ENCODE measurements at regions not wholly inside any gene's neighbourhood (a gene's known extent, or its start where the extent isn't known, plus 50 kb on each side); places are given as distances from the start of the nearest gene placed in this dataset.

DNA sequence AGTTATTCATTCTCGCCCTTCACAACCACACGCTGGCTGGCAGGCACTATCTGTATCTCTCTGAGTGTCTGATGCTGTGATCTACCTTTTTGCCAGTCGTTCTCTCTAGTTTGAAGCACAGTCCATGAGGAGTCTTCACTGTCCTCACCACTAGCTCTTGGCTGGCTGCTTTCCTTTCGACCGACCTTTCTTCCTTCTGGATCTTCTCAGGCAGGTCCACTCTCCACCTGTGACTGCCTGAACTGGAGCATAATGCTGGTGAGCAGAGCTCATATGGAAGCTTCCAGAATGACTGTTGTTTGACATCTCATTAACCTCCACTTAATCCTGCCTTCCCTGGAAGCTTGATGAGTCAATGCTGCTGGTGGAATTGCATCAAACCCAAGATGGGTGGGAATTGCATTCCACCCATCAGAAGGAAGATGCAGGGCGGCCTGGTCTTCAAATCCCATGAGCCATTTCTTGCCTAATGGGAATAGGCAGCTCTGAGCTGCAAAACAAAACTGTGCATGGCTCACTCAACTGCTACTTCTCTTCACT lies 283.5 kb upstream of the HDAC4 start:
- DNase-seq: no peak

DNA sequence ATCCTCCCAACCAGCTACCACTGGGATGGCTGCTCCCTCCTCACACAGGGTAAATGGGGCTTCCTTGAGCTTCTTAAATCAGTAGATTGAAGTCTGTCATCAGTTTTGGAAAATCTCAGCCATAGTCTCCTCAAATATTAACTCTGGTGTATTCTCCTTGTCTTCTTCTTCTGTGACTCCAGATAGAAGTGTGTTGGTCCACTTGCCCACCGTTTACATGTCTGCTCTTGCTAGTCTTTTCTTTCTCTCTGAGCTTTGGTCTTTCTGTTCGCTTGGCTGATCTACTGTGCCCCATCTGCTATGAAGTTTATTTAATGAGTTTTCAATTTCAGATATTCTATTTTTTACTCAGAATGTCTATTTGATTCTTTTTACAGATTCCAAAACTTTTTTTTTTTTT lies 281.7 kb upstream of the HDAC4 start:
- DNase-seq: no peak

DNA sequence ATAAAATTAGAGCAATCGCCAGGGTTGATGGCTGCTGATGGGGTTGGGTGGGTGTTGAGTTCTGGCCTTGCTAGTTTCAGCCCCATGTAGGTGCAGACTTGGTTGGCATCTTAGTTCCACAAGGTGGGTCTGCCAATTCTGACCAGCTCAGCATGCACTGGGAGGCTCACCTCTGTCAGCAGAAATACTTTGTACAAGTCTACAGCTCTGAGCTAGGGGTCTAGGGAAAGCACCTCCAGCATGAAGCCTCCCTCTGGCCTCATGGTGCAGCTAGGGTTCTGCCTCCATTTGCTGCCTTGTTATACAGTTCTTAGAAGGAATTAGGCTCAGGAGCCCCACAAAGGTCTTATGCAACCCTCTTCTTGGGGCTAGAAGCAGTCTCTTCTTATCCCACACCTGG lies 278.9 kb upstream of the HDAC4 start:
- DNase-seq: no peak

DNA sequence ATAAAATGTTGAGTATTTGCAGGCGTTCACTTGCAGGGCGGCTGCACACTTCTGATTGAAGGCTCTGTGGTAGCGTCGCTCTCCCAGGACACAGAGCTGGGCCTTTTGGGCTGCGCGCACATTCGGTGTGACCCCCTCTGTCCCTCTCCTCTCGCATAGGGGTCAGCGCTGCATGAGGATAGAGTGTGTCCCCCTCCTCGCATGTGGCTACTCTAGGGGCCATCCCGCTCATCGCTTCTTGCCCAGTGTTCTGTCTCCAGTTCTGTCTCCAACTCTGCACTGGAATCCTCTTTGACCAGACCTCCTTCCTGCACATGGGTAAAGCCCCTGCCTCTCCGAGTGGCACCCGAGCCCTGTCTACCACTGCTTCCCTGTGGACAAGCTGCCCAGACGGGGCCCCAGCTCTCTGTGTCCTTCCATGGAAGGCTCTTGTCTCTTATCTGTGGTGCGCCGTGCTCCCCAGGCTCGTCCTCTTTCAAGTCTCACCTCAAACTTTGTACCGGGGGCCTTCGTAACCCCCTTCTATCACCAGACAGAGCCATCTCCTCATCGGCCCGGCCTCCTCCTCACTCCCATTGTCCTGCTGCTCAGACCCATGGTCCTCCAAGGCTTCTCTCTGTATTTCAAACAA lies 278.0 kb upstream of the HDAC4 start:
- no peak for DNase-seq

DNA sequence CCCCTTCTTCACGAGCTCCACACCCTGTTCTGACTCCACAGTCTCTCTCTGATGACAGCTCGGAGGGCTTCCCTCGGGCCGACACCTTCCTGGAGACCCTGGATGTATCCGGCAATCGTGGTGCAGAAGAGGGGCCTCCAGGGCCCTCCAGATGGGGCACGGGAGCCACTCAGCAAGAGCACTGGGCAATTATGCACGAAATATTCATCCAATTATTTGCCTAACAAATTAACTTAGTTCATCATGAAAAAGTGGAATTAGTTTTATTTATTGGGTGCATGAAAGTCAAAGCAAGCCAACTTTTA lies 277.3 kb upstream of the HDAC4 start:
- no peak for DNase-seq

DNA sequence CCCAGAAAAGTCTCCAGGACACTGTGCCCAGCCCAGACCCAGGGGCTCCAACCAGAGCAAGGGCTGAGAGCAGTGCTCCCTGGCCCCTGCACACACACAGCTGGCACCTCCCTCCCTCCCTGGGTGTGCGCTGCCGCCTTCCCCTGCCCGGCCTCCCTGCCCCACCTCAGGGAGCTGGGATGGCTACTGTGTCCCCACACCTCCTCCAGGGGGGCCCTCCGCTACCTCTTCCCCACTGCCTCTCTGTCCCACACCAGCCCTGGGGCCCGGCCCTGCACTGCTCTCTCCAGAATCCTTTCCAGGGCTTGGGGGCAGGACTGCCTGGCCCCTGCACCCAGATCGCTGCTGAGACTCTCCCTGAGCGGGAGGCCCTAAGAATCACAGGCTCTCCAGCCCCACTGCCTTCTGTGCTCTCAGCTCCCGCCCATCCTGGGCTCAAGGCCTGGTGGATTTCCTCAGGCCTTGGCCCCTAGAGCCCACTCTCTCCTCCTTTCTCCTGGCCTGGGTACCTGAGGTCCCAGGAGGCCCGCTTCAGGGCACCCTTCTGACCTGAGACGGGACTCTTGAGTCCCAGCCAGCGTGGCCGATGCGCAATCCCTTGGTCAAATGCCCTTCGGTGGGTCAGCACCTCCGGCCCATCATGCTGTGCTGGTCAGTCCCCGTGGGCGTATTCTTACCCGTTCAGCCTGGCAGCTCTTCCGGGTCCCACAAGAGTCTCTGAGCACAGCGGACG lies 276.8 kb upstream of the HDAC4 start:
- no peak for DNase-seq

DNA sequence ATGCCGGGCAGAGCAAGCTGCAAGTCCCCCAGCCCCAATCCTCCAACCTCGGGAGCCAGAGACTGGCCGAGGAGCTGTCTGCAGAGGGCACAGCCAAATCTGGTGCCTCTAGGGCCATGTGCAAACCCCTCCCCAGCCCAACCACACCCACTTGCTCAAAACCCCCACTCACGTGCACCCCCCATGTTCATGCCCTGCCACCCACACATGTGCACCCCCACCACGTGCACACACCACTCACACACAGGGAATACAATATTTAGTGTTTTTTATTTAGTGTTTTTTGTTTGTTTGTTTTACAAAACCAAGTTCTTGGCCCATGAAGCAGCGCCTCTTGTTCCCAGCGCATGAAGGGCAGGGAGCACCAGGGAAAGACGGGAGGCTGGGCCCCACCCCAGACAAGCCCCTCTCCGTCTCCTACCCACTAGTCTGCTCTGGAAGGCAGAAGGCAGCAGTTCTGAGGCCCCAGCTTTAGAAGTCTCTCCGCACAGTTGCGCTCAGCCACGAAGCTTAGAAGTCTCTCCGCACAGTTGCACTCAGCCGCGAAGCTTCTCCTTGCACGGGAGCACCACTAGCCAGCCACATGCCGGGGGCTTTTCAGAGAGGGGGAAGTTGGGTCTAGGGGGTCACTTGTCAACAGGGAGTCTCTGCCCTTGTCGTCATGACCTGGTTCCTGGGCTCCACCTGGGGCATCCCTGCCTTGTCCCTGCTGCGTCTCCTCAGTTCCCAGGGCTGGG lies 276.1 kb upstream of the HDAC4 start:
- no peak for DNase-seq

DNA sequence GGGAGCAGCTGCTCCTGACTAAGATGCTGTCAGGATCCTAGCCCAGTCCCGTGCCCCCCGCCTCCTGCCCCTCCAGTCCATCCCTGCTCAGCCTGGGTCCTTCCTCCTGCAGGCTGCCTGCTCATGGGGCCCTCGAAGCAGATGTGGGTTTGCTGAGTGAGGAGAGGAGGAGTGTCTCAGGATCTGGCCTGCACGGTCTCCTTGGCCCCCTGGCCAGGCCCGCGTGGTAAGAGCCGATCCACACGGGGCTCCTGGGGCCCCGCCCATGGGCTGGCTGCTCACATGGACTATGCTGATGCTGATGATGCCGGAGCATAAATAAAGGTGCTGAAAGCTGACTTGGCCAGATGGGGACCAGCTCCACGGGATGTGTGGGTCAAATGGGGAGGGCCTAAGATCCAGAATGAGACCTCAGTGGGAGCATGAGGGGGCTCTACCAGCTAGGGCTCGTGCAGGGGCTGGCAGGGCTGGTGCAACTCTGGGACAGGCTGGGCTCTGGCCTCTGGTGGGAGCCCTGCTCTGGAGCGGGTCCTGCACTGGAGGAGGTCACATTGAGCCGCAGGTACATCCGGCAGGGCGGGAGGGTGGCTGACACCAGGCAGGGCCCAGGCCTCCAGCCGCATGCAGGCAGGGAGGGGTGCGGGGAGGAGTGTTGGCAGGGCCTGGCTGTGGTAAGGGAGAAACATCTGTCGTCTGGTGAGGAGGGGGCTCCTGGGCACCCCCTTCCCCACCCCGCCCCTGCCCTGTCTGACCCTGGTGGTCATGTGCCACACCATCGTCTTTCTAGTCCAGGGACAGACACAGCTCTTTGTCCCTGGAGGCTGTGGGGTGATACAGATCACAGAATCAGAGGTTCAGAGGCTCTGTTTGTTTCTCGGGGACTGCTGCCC lies 275.3 kb upstream of the HDAC4 start:
- DNase-seq: no peak

DNA sequence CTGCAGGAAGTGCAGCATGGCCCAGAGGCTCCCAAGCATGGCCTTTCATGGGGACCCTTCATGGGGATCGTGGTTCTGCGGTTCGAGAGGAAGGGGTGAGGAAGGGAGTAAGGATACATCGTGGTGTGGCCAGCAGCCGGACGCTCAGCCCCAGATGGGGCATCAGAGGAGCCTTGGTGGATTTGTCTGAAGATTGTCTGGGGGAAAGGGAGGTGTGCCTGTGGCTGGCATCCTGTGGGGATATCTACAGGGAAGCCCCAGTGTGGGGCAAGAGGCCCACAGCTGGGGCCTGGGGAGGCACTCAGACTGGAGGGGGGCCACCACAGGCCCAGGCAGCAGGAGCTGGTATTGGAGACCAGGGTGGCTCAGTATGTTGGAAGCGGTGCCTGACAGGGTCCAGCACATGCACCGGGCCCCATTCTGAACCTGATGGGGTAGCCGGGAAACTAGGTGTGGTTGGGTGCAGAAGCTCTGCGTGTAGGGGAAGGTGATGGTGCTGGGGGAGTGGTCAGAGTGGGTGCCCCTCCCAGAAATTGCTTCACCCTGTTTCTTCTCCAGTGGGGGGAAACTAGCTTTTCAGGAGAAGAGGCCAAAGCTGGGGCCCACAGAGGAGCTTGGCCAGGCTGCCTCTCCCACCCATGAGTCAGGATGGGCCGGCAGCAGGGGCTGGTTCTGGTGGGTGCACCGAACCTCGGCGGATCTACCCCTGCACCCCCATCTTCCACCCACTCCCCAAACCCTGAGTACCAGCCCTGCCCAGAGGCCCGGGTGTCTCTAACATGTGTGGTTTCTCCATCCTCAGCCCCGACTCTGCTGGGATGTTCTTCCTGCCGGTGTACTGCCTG lies 274.4 kb upstream of the HDAC4 start:
- no peak for DNase-seq

DNA sequence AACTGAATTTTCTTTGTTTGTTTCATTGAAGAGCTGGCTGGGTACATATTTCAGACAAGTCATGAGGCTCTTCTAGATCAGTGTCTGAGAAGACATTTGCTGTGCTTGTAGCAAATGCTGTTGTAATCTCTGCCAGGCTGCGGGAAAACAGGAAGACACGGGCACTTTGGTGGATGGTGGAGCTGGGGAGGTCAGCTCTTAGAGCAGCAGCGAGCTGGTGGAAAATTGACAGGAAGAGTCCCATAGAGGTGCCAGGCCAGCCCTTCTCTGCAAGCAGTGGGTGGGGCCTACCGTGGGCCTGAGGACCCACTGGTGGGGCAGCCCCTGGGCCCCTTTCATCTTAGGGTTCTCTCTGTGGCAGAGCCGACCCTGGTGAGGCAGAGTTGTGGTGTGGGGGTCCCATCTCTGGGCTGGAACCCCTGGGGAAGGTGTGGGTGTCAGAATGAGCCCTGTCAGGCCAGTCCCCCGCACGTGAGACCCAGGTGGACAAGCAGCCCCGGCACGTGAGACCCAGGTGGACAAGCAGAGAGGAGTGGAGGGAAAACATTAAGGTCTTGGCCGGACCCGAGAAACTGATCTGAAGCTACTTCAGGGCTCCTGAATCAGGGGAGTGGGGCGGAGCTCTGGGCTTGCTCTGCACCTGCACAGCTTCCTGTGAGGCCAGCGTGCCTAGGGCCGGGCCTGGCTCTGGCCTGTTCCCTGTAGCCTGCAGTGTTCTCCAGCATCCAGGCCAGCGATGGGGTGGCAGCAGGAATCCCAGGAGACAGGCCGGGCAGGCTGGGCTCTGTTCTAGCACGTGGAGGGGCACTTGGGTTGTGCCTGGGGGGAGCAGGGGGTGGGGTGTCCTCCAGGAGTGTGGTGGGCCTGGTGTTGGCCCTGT lies 273.5 kb upstream of the HDAC4 start:
- DNase-seq: no peak

DNA sequence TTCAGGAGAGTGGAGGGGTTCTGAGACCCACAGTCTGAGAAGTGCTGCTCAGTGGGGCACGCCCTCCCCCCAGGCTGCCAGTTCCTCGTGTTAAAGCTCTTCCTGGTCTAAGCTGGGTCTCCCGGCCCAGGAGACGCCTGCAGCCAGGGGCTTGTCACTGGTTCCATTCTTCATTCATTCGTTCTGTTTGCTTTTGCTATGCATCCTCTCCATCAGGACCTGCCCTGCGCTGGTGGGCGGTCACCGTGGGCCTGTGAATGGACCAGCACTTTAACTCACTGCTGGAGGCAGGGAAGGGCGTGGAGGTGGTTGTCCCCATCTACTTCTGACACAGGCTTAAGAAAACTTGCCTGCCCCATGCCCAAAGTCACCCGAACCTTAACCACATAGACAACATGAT lies 272.8 kb upstream of the HDAC4 start:
- no peak for DNase-seq

DNA sequence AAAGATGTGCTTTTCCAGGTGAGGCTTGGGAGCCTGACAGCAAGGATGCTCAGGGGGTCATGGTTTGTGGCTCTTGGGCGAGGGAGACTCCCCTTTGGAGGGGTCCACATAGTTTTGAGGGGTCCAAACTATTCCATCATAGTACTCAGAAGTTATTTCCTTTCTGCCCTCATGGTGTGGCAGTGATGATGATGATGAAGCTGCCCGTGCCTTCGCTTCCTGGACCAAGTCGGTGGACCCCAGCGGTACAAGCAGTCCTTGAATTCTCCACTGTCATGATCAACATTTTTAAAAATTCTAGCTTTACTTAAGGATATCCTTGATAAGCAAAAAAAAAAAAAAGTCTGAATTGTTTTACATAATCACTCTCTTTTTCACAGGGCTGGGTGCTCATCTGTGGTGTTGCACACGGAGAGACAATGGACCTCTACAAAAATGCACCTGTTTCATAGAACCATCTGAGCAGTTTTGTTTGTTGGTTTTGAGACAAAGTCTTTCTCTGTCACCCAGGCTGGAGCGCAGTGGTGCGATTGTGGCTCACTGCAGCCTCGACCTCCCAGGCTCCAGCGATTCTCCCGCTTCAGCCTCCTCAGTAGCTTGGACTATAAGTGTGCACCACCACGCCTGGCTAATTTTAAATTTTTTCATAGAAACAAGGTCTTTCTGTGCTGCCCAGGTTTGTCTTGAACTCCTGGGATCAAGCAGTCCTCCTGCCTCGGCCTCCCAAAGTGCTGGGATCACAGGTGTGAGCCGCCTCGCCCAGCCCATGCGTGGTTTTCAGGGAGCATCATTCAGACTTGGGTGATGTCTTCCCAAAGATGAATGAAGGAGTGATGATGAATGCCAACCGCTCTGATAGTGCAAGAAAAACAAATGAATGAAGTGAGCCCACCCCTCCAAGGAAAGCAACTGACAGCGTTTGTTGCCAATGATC lies 271.4 kb upstream of the HDAC4 start:
- DNase-seq: no peak

DNA sequence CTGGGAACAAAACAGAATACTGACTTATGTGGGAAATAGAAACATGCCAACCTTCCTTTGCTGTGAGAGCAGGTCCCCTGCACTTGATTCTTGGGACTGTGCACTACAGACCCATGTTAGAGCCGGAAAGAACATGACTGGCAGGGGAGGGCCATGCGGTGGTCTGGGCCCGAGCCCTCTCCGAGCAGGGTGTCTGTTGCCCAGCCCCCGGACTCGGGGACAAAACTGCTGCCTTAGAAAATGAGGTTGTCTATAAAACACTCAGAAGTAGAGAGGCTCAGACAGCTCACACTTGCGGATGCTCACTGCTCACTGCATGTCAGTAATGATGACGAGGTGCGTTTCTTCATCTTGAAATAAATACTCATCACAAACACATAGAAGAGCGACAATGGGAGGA lies 270.7 kb upstream of the HDAC4 start:
- no peak for DNase-seq

DNA sequence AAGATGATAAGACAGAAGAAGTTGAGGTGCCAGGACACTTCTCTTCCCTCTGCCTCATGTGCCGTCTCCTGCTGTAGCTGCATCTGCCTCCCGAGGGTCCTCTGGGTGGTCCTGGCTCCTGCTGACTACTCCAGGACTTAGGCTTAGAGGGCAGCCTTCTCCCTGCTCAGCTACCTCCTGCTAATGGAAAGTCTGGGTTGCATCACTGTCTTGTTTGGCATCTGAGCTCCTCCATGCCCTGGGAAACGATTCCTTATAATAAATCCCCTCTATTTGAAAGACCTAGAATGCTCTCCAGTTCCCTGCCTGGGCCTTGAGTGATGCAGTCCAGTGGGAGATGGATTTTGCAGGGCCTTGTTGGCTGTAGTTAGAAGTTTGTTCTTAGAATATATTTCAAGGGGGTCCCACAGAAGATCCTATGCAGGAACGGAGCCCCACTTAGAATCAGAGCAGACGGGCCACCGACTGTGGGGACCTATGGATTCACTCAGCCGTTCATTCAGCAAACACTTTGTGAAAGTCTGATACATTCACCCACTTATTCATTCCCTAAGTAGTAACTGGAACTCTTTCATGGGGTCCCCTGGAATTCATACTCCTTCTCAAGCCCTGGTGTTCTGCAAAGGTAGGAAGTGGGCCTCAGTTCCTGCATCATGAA lies 269.8 kb upstream of the HDAC4 start:
- DNase-seq: no peak

DNA sequence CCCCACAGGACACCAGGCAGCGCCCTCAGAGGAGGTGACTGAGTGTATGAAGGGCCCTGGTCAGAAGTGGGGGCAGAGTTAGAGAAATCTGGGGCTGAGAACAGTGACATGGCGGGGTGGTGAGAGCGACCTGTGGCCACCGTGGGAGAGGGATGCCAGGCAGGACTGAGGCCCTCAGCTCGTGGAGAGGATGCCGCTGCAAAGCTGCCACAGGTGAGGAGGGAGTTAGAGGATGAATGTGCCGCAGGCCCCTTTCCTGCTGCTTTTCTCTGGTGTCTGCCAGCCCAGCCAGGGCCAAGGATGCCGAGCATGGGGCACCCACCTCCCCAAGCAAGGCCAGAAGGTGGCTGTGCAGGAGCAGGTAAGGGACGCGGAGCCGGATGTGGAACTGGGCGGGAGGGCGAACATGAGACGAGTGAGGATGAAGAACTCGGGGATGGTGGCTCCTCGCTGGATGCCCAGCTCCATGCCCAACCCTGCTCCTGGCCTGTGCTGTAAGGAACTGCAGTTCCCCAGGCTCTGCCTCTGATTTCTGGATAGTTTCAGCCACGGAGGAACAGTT lies 269.2 kb upstream of the HDAC4 start:
- no peak for DNase-seq

DNA sequence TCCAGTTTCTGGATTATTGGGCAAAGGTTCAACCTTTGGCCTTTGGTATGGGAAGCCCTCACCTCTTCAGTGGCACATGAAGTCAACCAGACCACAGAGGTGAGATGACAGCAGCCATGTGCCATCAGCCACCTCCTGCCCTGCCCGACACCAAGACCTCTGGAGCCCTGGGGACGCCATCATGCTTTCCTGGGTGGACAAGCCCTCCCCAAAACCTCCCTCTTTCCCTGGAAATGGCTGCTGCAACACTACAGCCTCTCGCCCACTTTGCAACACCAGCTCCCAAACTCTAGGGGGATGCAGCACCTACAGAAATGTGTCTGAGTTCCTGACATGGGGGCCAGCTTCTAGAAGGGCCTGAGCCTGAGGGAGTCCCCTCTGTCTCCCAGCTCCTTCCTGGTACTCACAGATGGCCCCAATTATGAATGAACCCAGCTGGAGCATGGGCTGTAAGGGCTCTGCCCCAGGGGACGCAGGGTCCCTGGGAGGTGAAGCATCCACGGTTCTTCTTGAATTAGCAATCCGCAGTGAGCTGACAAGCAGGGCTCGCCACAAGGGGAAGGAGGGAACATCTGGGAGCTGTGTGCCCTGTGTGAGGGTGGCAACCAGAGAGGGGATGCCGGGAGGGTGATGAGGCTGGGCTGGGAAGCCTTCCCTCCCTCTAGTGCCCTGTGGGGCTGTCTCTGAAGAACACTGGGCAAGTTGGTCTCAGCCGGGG lies 268.5 kb upstream of the HDAC4 start:
- DNase-seq: no peak

DNA sequence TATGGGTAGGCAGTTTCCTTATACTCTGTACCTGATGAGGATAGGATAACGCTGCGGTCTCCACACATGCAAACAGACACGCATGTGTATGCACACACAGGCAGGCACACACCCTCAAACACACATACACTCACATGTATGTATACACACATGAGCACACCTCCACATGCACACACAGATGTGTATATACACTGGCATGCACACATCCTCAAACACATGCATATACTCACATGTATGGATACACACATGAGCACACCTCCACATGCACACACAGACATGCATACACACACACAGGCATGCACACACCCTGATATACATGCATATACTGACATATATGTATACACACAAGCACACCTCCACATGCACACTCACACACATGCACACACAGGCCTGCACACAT lies 267.8 kb upstream of the HDAC4 start:
- no peak for DNase-seq

DNA sequence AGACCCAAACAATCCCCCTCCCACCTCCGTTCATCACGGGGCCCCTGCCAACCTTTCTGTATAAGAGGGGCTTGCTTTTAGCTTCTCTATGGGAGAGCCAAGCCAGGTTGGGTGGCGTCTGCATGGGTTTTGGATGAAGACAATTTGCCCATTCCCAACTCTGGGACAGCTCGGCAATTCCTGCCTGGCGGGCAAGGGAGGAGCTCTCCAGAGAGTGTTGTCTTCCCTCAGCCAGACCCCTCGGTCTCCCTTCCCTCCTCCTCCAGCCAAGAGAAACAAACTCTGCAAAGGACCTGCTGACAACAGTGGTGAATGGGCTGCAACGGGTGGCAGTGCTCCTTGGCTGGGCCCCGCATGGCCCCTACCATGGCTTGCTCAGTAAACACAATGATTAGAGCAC lies 267.2 kb upstream of the HDAC4 start:
- DNase-seq: no peak
